Ovary (tissue), 3 donors: ENCODE measurements at regions not wholly inside any gene's neighbourhood (a gene's known extent, or its start where the extent isn't known, plus 50 kb on each side); places are given as distances from the start of the nearest gene placed in this dataset.

ENCODE experiments used
- CTCF ChIP-seq, 3 donors: fragments of 450-650 bp in 2 of 3; fragments of 200-600 bp in 1 of 3; IDR thresholded peaks; one replicate each; pipeline versions ENCODE4 v1.5.1 to v1.8.0; 2016 to 2022; ENCODE audit warnings: antibody characterized with exemption in 3 of 3, mild to moderate bottlenecking in 1 of 3
- POLR2A ChIP-seq: fragments of 450-650 bp; IDR thresholded peaks from one replicate; pipeline ENCODE4 v1.6.1; 2017; ENCODE audit warnings: antibody characterized with exemption, mild to moderate bottlenecking, moderate library complexity
- donor health status: DM: no; HTN: no; CAD: no.

GRCh38 chr7:153327683-153328082 lies 568.1 kb downstream of the ACTR3B start:
- TF ChIP-seq CTCF (IDR thresholded peaks at IDR 0.05) (no peak), POLR2A (no peak)
